ENCODE measurements at regions not wholly inside any gene's neighbourhood (a gene's known extent, or its start where the extent isn't known, plus 50 kb on each side); places are given as distances from the start of the nearest gene placed in this dataset.

GRCh38 chr10:43731486-43731885, 82.8 kb upstream of the ZNF32 start:
- no peaks in the 10 kb centered on the region for H3K4me1 ChIP-seq (replicated peaks)
- no peak overlapping the region for H3K4me3 ChIP-seq
- TF ChIP-seq POLR2A (IDR thresholded peaks at IDR 0.05): no peak
- WGBS: 93% methylated on average over 3 of the region's 3 CpGs
- H3K9me3 ChIP-seq: no peaks in the 10 kb centered on the region
- no peaks in the 10 kb centered on the region for H3K27me3 ChIP-seq (replicated peaks; ENCODE audit: insufficient read depth)
- intact Hi-C loops (cut with DNase I): no loop called here
- DNase-seq (ENCODE audit: low spot score): no peak
- H3K27ac ChIP-seq: no peak overlapping the region
- H3K36me3 ChIP-seq: no peaks in the 10 kb centered on the region

GRCh38 chr10:43728425-43728824, 79.7 kb upstream of the ZNF32 start:
- no peaks in the 10 kb centered on the region for H3K9me3 ChIP-seq
- WGBS: 86% methylated on average over 26 of the region's 26 CpGs

GRCh38 chr10:43727935-43728334, 79.3 kb upstream of the ZNF32 start:
- no peaks in the 10 kb centered on the region for H3K27me3 ChIP-seq (replicated peaks; ENCODE audit: insufficient read depth)
- 84% methylated on average over 21 of the region's 21 CpGs for WGBS
- no peak overlapping the region for H3K4me3 ChIP-seq
- TF ChIP-seq POLR2A (IDR thresholded peaks at IDR 0.05): no peak
- no peak for TF ChIP-seq POLR2AphosphoS5 (IDR thresholded peaks at IDR 0.05)
- TF ChIP-seq CTCF (IDR thresholded peaks at IDR 0.05): no peak
- no peaks in the 10 kb centered on the region for H3K4me1 ChIP-seq (replicated peaks)
- intact Hi-C loops (cut with DNase I): no loop called here
- H3K36me3 ChIP-seq: no peaks in the 10 kb centered on the region
- no peaks in the 10 kb centered on the region for H3K9me3 ChIP-seq
- H3K27ac ChIP-seq: no peak overlapping the region
- DNase-seq (ENCODE audit: low spot score): no peak

More at GRCh38 chr10:43728425-43728824, 79.7 kb upstream of the ZNF32 start:
- Histone ChIP-seq H3K4me3 (no peak overlapping the region), H3K27ac (no peak overlapping the region), H3K27me3 (replicated peaks; ENCODE audit: insufficient read depth) (no peaks in the 10 kb centered on the region), H3K36me3 (no peaks in the 10 kb centered on the region), H3K4me1 (replicated peaks) (no peaks in the 10 kb centered on the region)
- DNase-seq (ENCODE audit: low spot score): no peak
- TF ChIP-seq POLR2A (IDR thresholded peaks at IDR 0.05): no peak
- no peak for TF ChIP-seq CTCF (IDR thresholded peaks at IDR 0.05)
- TF ChIP-seq POLR2AphosphoS5 (IDR thresholded peaks at IDR 0.05): no peak
- intact Hi-C loops (cut with DNase I): no loop called here

GRCh38 chr10:43715334-43715733, 66.7 kb upstream of the ZNF32 start:
- intact Hi-C loops (cut with DNase I): no loop called here
- 54% methylated on average over 3 of the region's 3 CpGs for WGBS
- H3K9me3 ChIP-seq: no peaks in the 10 kb centered on the region

GRCh38 chr10:43712821-43713584, 64.3 kb upstream of the ZNF32 start:
- Histone ChIP-seq H3K27ac (no peak overlapping the region), H3K4me1 (replicated peaks) (no peaks in the 10 kb centered on the region), H3K9me3 (no peaks in the 10 kb centered on the region), H3K4me3 (no peak overlapping the region), H3K36me3 (no peaks in the 10 kb centered on the region), H3K27me3 (replicated peaks; ENCODE audit: insufficient read depth) (no peaks in the 10 kb centered on the region)
- intact Hi-C loops (cut with DNase I): no loop called here
- no peak for DNase-seq (ENCODE audit: low spot score)
- TF ChIP-seq POLR2AphosphoS5 (IDR thresholded peaks at IDR 0.05) (no peak), POLR2A (IDR thresholded peaks at IDR 0.05) (no peak), CTCF (IDR thresholded peaks at IDR 0.05) (no peak)
- WGBS: 86% methylated on average over 10 of the region's 10 CpGs

More at GRCh38 chr10:43715334-43715733, 66.7 kb upstream of the ZNF32 start:
- DNase-seq (ENCODE audit: low spot score): no peak
- no peak overlapping the region for H3K27ac ChIP-seq
- H3K27me3 ChIP-seq (replicated peaks; ENCODE audit: insufficient read depth): no peaks in the 10 kb centered on the region
- H3K4me1 ChIP-seq (replicated peaks): no peaks in the 10 kb centered on the region
- TF ChIP-seq POLR2AphosphoS5 (IDR thresholded peaks at IDR 0.05) (no peak), CTCF (IDR thresholded peaks at IDR 0.05) (no peak), POLR2A (IDR thresholded peaks at IDR 0.05) (no peak)
- H3K36me3 ChIP-seq: no peaks in the 10 kb centered on the region
- no peak overlapping the region for H3K4me3 ChIP-seq
